ENCODE measurements at regions not wholly inside any gene's neighbourhood (a gene's known extent, or its start where the extent isn't known, plus 50 kb on each side); places are given as distances from the start of the nearest gene placed in this dataset.
"Not testable (repeated sequence)": the region's sequence is repeated elsewhere in the genome, so short reads cannot be mapped to it uniquely, and the experiment has no call there.

DNA sequence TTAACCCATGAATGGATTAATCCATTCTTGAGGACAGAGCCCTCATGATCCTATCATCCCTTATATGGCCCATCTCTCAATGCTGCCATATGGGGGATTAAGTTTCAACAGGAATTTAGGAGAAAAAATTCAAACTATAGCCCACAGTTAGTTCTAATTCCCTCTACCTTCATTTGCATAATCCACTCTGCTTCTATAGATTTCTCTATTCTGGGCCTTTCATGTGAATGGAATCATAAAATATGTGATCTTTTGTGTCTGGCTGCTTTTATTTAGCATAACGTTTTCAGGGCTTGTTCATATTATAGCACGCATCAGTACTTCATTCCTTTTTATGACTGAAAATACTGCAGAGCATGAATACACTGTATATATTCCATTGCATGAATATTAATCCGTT, 55.4 kb downstream of the CTSL start:
- DNase-seq (ENCODE audit: low read depth), result no peak

GRCh38 chr9:87783180-87783579, 57.3 kb downstream of the CTSL start:
- DNase-seq (ENCODE audit: low read depth), result no peak

GRCh38 chr9:87785315-87785970, 59.5 kb downstream of the CTSL start:
- not testable (repeated sequence) for DNase-seq (ENCODE audit: low read depth)

DNA sequence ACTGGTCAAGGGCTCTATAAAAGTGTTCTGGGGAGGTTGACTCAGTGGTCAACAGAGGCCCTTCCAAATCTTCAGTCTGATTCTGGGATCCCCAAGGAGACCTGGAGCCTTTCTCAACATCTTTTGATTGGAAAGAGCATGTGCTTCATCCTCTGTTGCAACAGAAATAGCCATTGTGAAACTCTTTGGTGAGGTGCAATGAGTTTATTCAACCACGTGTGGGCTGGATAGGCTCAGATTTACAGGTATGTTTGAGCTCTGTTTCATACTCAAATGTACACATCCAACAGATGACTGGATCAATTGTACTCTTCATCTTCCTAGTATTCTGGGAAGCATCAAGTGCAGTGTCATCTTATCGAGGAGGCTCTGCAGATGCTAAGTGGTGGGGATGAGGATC, 60.5 kb downstream of the CTSL start:
- DNase-seq (ENCODE audit: low read depth), result no peak

GRCh38 chr9:87786876-87787275, 61.0 kb downstream of the CTSL start:
- DNase-seq (ENCODE audit: low read depth), result no peak

DNA sequence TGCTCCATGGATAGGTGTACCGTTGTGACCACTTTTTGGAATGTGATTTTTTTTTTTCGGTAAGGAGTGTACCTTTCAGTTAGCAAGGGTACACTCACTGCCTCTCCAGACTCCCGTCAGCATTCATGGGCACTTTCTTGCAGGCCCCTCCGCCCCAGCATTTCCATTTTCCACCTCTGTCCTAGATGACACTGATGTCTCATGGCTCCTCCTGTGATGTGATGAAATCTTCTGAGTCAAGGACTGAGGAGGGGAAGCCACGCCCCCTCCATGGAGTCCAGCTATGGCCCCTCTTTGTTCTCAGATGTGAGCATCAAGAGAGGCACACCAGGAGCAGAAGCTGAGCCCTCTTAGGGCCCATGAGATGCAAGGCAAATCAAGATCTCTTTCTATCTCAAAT, 61.8 kb downstream of the CTSL start:
- DNase-seq (ENCODE audit: low read depth), result no peak

GRCh38 chr9:87792831-87793288, 66.9 kb downstream of the CTSL start:
- peak; percentile 89 for DNase-seq (ENCODE audit: low read depth)

- peak; percentile 94 for DNase-seq (ENCODE audit: low read depth)
Measured at GRCh38 chr9:87793292-87793691, 67.4 kb downstream of the CTSL start.

- DNase-seq (ENCODE audit: low read depth), result no peak
Measured at GRCh38 chr9:87795178-87795577, 69.3 kb downstream of the CTSL start.

DNA sequence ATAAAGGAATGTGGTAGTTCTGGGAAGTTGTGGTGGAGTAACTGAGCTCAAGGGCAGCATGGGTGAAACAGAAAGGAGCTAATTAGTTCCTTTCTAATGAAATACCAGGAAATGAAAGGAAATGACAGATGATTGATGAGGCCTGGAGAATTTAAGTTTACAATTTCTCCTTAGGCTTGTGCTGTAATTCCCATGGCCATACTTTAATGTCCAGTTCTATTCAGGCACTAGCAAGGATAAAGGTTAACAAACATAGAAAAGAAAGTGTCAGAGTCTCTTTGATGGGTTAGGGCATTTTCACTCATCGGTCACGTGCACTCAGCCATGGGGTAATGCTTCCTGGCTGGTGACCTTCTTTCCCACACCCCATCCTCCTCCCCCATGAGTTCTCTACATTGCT, 70.3 kb downstream of the CTSL start:
- DNase-seq (ENCODE audit: low read depth), result no peak

GRCh38 chr9:87798261-87798833, 72.4 kb downstream of the CTSL start:
- DNase-seq (ENCODE audit: low read depth), result no peak

GRCh38 chr9:87799503-87799902, 73.6 kb downstream of the CTSL start:
- no peak for DNase-seq (ENCODE audit: low read depth)

GRCh38 chr9:87800456-87800855, 74.5 kb downstream of the CTSL start:
- DNase-seq (ENCODE audit: low read depth), result no peak

DNA sequence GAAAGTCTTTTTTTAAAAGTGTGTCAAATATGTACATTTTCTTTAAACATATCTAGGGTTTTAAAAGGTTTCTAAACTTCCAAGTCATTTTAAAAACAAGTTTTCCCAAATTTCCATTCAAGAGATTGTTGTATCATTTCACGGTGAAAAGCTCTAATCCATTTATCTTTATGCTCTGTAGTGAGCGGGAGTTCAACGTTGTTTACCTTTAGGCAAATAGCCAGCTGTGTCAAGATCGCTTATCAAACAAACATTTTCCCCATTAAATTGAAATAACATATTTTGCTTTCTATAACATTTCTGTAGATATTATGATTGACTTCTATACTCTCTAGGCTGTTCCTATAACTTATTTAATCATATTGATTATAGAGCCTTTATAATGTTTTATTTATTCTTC, 75.1 kb downstream of the CTSL start:
- DNase-seq (ENCODE audit: low read depth), result no peak

GRCh38 chr9:87803166-87803565, 77.2 kb downstream of the CTSL start:
- no peak for DNase-seq (ENCODE audit: low read depth)

GRCh38 chr9:87803623-87804345, 77.9 kb downstream of the CTSL start:
- DNase-seq (ENCODE audit: low read depth), result no peak

- no peak for DNase-seq (ENCODE audit: low read depth)
Measured at GRCh38 chr9:87805259-87805658, 77.4 kb upstream of the SPATA31E1 start.

GRCh38 chr9:87810008-87810407, 72.7 kb upstream of the SPATA31E1 start:
- DNase-seq (ENCODE audit: low read depth), result no peak

GRCh38 chr9:87810679-87811178, 71.9 kb upstream of the SPATA31E1 start:
- no peak for DNase-seq (ENCODE audit: low read depth)

DNA sequence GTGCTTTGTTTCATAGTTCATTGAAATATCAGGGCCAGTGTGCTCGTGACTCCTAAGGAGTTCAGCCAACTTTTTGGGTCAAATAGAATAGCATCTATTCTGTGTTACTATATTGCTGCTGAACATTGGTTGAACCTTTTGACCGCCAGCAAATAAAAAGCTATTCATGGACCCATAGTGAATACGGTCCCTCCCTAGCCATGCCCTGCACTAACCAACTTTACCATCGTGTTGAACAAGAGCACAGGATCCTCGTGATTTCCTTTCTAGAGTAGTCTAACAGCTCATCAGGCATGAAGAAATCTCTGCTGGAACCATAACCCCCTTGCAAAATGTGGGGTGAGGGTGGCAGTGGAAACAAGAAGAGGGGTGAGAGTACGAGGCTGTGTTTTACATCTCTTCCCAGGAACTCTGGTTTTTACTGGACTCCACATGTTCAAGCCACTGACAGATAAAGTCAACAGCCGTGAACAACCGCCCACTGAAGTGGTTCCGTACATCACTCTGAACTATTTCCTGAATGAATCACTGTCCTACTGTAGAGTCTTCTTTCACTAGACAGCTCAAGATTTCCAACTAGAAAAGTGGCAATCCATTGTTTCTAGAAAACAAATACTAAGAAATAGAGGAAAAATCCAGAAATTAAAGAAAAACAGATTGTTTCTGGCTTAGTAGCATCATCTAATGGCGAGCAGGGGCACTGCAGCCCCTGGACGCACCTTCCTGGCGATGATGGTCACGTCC, 70.1 kb upstream of the SPATA31E1 start:
- DNase-seq (ENCODE audit: low read depth), result peak; percentile 56

GRCh38 chr9:87813119-87813463, 69.6 kb upstream of the SPATA31E1 start:
- no peak for DNase-seq (ENCODE audit: low read depth)

DNA sequence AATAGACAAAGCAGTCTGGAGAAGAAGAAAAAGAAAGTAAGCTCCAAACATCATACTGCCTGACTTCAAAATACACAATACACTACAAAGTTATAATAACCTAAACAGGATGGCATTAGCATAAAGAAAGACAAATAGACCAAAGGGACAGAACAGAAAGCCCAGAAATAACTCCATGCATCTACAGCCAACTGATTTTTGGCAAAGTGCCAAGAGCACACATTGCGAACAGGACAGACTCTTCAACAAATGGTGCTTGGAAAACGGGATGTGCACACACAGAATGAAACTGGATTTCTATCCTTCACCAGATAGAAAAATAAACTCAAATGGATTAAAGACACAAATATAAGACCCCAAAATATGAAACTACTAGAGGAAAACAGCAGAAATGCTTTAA, 66.6 kb upstream of the SPATA31E1 start:
- DNase-seq (ENCODE audit: low read depth), result no peak

DNA sequence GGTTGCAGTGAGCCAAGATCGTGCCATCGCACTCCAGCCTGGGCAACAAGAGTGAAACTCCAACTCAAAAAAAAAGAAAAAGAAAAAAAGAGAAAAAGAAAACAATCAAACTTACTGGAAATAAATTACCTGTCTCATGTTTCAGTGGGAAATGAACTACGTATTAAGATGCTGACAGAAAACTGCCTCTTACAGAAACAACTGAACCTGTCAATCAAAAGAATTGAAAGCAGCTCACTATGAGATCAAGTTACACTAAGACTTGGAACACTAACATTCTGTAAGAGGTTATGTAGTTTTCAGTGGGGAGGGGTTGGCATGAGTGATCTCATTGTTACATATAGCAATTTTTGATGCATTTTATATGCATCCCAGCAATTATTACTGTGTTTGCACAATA, 64.4 kb upstream of the SPATA31E1 start:
- DNase-seq (ENCODE audit: low read depth), result no peak

Data from fibroblast of gingiva (primary cell).